Panc1 (cell line): ENCODE measurements at regions not wholly inside any gene's neighbourhood (a gene's known extent, or its start where the extent isn't known, plus 50 kb on each side); places are given as distances from the start of the nearest gene placed in this dataset.

ENCODE experiments used
- ATAC-seq: fragments of 200-7000 bp; cut with Tn5 transposase; 2 replicates; pipeline ENCODE4 v1.9.1; 2020; ENCODE audit warnings: mild to moderate bottlenecking, moderate library complexity
- BruUV-seq: library from RNA; stranded (reverse); fragments of 400-500 nt; replicated peaks from 2 replicates; lab custom pipeline; 2021; lab: Mats Ljungman, UMichigan
- CTCF ChIA-PET: fragments of 300-600 bp; sonication (Branson Sonifier 250); formaldehyde crosslinking; loops from one replicate; lab custom pipeline; 2022; ENCODE audit warnings: antibody characterized with exemption; lab: Charles Lee
- POLR2A ChIA-PET: fragments of 300-600 bp; sonication (Branson Sonifier 250); formaldehyde crosslinking; loops from one replicate; lab custom pipeline; 2022; ENCODE audit warnings: antibody characterized with exemption; lab: Charles Lee
- DNase-seq: peaks from one replicate; pipeline ENCODE4 v3.0.0-alpha.2; 2010; ENCODE audit warnings: low read depth, low spot score
- H3K27ac ChIP-seq: 2 replicates; pipeline ENCODE4 v1.5.1; 2011; ENCODE audit warnings: mild to moderate bottlenecking, low read length, inconsistent platforms
- H3K27me3 ChIP-seq: fragments of 200-500 bp; sonication (Bioruptor generic); 2 replicates; pipeline ENCODE4 v1.6.0; 2014; ENCODE audit warnings: low read length, inconsistent platforms; ENCODE audit not compliant: control insufficient read depth, insufficient read depth
- H3K36me3 ChIP-seq: fragments of 200-500 bp; sonication (Bioruptor generic); 2 replicates; pipeline ENCODE4 v1.5.1; 2014; ENCODE audit warnings: inconsistent platforms, mild to moderate bottlenecking, low read length, moderate library complexity; ENCODE audit not compliant: control insufficient read depth, insufficient read depth
- H3K4me1 ChIP-seq: 2 replicates; pipeline ENCODE4 v1.5.1; 2011; ENCODE audit warnings: inconsistent platforms, mild to moderate bottlenecking, low read length, moderate library complexity; ENCODE audit not compliant: control insufficient read depth, insufficient read depth
- H3K4me3 ChIP-seq, 2 experiments: 2 replicates each; pipeline ENCODE4 v1.5.1; 2011 to 2012; ENCODE audit warnings: low read depth in 2 of 2, low read length in 2 of 2, mild to moderate bottlenecking in 2 of 2, inconsistent platforms in 1 of 2, moderate library complexity in 1 of 2
- H3K9me3 ChIP-seq: fragments of 200-500 bp; sonication (Bioruptor generic); 2 replicates; pipeline ENCODE4 v1.5.1; 2014; ENCODE audit warnings: low read depth, mild to moderate bottlenecking, inconsistent platforms, low read length, moderate library complexity; ENCODE audit not compliant: control insufficient read depth, insufficient read depth
- CTCF ChIP-seq: fragments of 450-650 bp; IDR thresholded peaks from 2 replicates; pipeline ENCODE4 v1.5.1; 2017; ENCODE audit warnings: mild to moderate bottlenecking
- POLR2AphosphoS5 ChIP-seq: IDR thresholded peaks from 2 replicates; pipeline ENCODE4 v1.6.1; 2012; ENCODE audit warnings: mild to moderate bottlenecking, low read depth, low read length, moderate library complexity
- REST ChIP-seq, 2 experiments: IDR thresholded peaks; 2 replicates each; pipeline ENCODE4 v1.6.1; 2011 to 2012; ENCODE audit warnings: low read depth in 2 of 2, control low read depth in 1 of 2, low read length in 1 of 2, mild to moderate bottlenecking in 1 of 2, moderate library complexity in 1 of 2; ENCODE audit not compliant: insufficient read depth in 1 of 2
- SIN3A ChIP-seq: IDR thresholded peaks from 2 replicates; pipeline ENCODE4 v1.6.1; 2012; ENCODE audit warnings: low read depth, mild to moderate bottlenecking, low read length, moderate library complexity, borderline replicate concordance; ENCODE audit not compliant: insufficient read depth
- TCF7L2 ChIP-seq: IDR thresholded peaks from 2 replicates; pipeline ENCODE4 v1.6.1; 2011; ENCODE audit warnings: mild to moderate bottlenecking, low read depth, low read length, inconsistent platforms
- in situ Hi-C: cut with HindIII; loops from 2 replicates; pipeline ENCODE4 v1.10.0; 2016; ENCODE audit warnings: low sequenced_read_pairs, low pct_unique_long_range_greater_than_20kb
- intact Hi-C: fragments of 100-400 bp; cut with micrococcal nuclease; formaldehyde crosslinking; loops from one replicate; pipeline ENCODE4 v1.10.0; 2022; ENCODE audit not compliant: unreplicated experiment

- in situ Hi-C loops = no loop called here
- H3K4me1 ChIP-seq = no peaks in the 10 kb centered on the region
- ATAC-seq = no peak
- H3K27me3 ChIP-seq = no peaks in the 10 kb centered on the region
- intact Hi-C loops = no loop called here
- H3K36me3 ChIP-seq = no peaks in the 10 kb centered on the region
- no peak for DNase-seq
- H3K9me3 ChIP-seq = no peaks in the 10 kb centered on the region
- no peak overlapping the region for H3K27ac ChIP-seq
- POLR2A ChIA-PET = no interaction called here
- no peak for TF ChIP-seq SIN3A
- no peak for TF ChIP-seq POLR2AphosphoS5
- TF ChIP-seq REST (IDR thresholded peaks at IDR 0.05; ENCODE audit: insufficient read depth in 1 of 2, low read depth in 2 of 2, low read length in 1 of 2) = no peak
- no peak for TF ChIP-seq CTCF
- TF ChIP-seq TCF7L2 = no peak
- no peak overlapping the region for H3K4me3 ChIP-seq
- CTCF ChIA-PET = no interaction called here
- BruUV-seq = no TSS peak
Observed at GRCh38 chr4:30641345-30641744, 78.8 kb upstream of the PCDH7 start.

- CTCF ChIA-PET = no interaction called here
- Histone ChIP-seq H3K27ac (no peak overlapping the region), H3K27me3 (no peaks in the 10 kb centered on the region), H3K4me3 (no peak overlapping the region), H3K9me3 (no peaks in the 10 kb centered on the region), H3K4me1 (no peaks in the 10 kb centered on the region), H3K36me3 (no peaks in the 10 kb centered on the region)
- no TSS peak for BruUV-seq
- in situ Hi-C loops = no loop called here
- no peak for ATAC-seq
- POLR2A ChIA-PET = interaction anchor here (0.6 kb wide), 1 partner anchor 1014 kb away, joined by 6 read pairs; no protein-coding TSS in a partner anchor
- no peak for TF ChIP-seq TCF7L2
- no peak for TF ChIP-seq REST (IDR thresholded peaks at IDR 0.05; ENCODE audit: insufficient read depth in 1 of 2, low read depth in 2 of 2, low read length in 1 of 2)
- no peak for TF ChIP-seq SIN3A
- no peak for TF ChIP-seq POLR2AphosphoS5
- no peak for TF ChIP-seq CTCF
- DNase-seq = no peak
- intact Hi-C loops = no loop called here
Observed at GRCh38 chr4:30642567-30642966, 77.6 kb upstream of the PCDH7 start.
